PC-9 (cell line): ENCODE measurements at regions not wholly inside any gene's neighbourhood (a gene's known extent, or its start where the extent isn't known, plus 50 kb on each side); places are given as distances from the start of the nearest gene placed in this dataset.
A peak's percentile ranks its signal among the peaks of the same experiment; 100 is the strongest.

Experiments
- BruUV-seq: library from RNA; stranded (reverse); fragments of 400-500 nt; replicated peaks from 2 replicates; lab custom pipeline; 2021; lab: Mats Ljungman, UMichigan
- CTCF ChIA-PET: fragments of 300-600 bp; sonication (Branson Sonifier 250); formaldehyde crosslinking; loops from one replicate; lab custom pipeline; 2022; ENCODE audit warnings: antibody characterized with exemption; lab: Charles Lee
- POLR2A ChIA-PET: fragments of 300-600 bp; sonication (Branson Sonifier 250); formaldehyde crosslinking; loops from one replicate; lab custom pipeline; 2022; ENCODE audit warnings: antibody characterized with exemption; ENCODE audit not compliant: unreplicated experiment; lab: Charles Lee
- DNase-seq, 2 experiments: peaks; one replicate each; pipeline versions ENCODE4 v3.0.0 to v3.0.0-alpha.2; 2015 to 2022; ENCODE audit warnings: mixed read lengths in 1 of 2
- H2AFZ ChIP-seq: fragments of 200-600 bp; sonication (generic); 2 replicates; pipeline ENCODE4 v1.8.1; 2017; ENCODE audit warnings: antibody characterized with exemption
- H3F3A ChIP-seq: fragments of 200-600 bp; sonication (generic); 2 replicates; pipeline ENCODE4 v1.8.1; 2017; ENCODE audit warnings: antibody characterized with exemption, mild to moderate bottlenecking, low read depth; ENCODE audit not compliant: insufficient read depth
- H3K27ac ChIP-seq: fragments of 200-600 bp; sonication (generic); 2 replicates; pipeline ENCODE4 v1.6.1; 2016; ENCODE audit warnings: mixed run types
- H3K27me3 ChIP-seq: fragments of 200-600 bp; sonication (generic); 2 replicates; pipeline ENCODE4 v1.6.1; 2016; ENCODE audit warnings: low read depth, mixed run types; ENCODE audit not compliant: insufficient read depth
- H3K36me3 ChIP-seq: fragments of 200-600 bp; sonication (generic); 2 replicates; pipeline ENCODE4 v1.6.1; 2016; ENCODE audit warnings: low read depth, mixed run types
- H3K4me1 ChIP-seq: fragments of 200-600 bp; sonication (generic); replicated peaks from 2 replicates; pipeline ENCODE4 v1.6.1; 2016; ENCODE audit warnings: mixed run types; ENCODE audit not compliant: insufficient read depth
- H3K4me2 ChIP-seq: fragments of 200-600 bp; sonication (generic); 2 replicates; pipeline ENCODE4 v1.6.1; 2017; ENCODE audit warnings: mixed run types
- H3K4me3 ChIP-seq: fragments of 200-600 bp; sonication (generic); 2 replicates; pipeline ENCODE4 v1.6.1; 2016; ENCODE audit warnings: mixed run types
- H3K79me2 ChIP-seq: fragments of 200-600 bp; sonication (generic); 2 replicates; pipeline ENCODE4 v1.6.1; 2017; ENCODE audit warnings: low read depth, mixed run types
- H3K9me2 ChIP-seq: fragments of 200-600 bp; sonication (generic); 2 replicates; pipeline ENCODE4 v1.8.1; 2017; ENCODE audit warnings: mild to moderate bottlenecking; ENCODE audit not compliant: insufficient read depth
- H3K9me3 ChIP-seq: fragments of 200-600 bp; sonication (generic); 2 replicates; pipeline ENCODE4 v1.8.1; 2016; ENCODE audit warnings: low read depth; ENCODE audit not compliant: insufficient read depth
- H4K20me1 ChIP-seq: fragments of 200-600 bp; sonication (generic); 2 replicates; pipeline ENCODE4 v1.8.1; 2017; ENCODE audit not compliant: insufficient read depth
- EZH2 ChIP-seq: fragments of 200-600 bp; sonication (generic); IDR thresholded peaks from 2 replicates; pipeline ENCODE4 v1.8.0; 2017; ENCODE audit warnings: antibody characterized with exemption, low read depth
- intact Hi-C: fragments of 100-400 bp; cut with micrococcal nuclease; formaldehyde crosslinking; loops from one replicate; pipeline ENCODE4 v1.10.0; 2022; ENCODE audit not compliant: unreplicated experiment
- TF ChIP-seq, protein P1 (sequence below): fragments of 200-600 bp; sonication (generic); conservative IDR thresholded peaks from 2 replicates; pipeline ENCODE4 v1.6.1; 2017; ENCODE audit warnings: mixed run types, antibody characterized with exemption, mild to moderate bottlenecking, moderate library complexity

DNA sequence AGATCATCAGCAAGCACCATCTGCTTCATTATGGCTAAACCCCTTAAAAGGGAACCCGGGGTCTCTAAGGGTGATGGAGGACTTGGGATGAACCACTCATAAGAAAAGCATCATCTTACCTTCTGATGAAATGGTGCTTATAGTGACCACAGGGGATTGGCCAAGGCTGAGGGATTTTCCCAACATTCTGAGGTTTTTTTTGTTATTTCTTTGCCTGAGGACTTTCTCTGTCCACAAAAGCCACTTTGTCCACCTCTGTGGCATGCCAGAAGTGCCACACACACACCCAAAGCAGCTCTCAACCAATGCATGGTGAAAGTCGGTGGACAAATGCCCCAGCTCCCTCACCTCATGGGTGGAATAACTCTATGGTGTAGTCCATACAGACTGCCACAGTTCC, 79.3 kb upstream of the TOP1 start:
- H3K79me2 ChIP-seq: no peaks in the 10 kb centered on the region
- H3K4me2 ChIP-seq: no peak overlapping the region
- no peak for TF ChIP-seq EZH2
- TF ChIP-seq, protein P1, sequence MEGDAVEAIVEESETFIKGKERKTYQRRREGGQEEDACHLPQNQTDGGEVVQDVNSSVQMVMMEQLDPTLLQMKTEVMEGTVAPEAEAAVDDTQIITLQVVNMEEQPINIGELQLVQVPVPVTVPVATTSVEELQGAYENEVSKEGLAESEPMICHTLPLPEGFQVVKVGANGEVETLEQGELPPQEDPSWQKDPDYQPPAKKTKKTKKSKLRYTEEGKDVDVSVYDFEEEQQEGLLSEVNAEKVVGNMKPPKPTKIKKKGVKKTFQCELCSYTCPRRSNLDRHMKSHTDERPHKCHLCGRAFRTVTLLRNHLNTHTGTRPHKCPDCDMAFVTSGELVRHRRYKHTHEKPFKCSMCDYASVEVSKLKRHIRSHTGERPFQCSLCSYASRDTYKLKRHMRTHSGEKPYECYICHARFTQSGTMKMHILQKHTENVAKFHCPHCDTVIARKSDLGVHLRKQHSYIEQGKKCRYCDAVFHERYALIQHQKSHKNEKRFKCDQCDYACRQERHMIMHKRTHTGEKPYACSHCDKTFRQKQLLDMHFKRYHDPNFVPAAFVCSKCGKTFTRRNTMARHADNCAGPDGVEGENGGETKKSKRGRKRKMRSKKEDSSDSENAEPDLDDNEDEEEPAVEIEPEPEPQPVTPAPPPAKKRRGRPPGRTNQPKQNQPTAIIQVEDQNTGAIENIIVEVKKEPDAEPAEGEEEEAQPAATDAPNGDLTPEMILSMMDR: no peak
- CTCF ChIA-PET: no interaction called here
- H3K27ac ChIP-seq: no peak overlapping the region
- H3K9me3 ChIP-seq: peaks cover 6% of the 10 kb centered on the region; the same call in 1 of the 2 replicates
- no TSS peak for BruUV-seq
- no peak overlapping the region for H3K4me3 ChIP-seq
- H2AFZ ChIP-seq: no peak overlapping the region
- DNase-seq: peak in 1 of 2 experiments; percentile 31
- POLR2A ChIA-PET: no interaction called here
- H3K27me3 ChIP-seq: peaks cover 45% of the 10 kb centered on the region
- no peaks in the 10 kb centered on the region for H3F3A ChIP-seq
- peaks cover 14% of the 10 kb centered on the region for H3K4me1 ChIP-seq
- H3K36me3 ChIP-seq: no peaks in the 10 kb centered on the region
- H3K9me2 ChIP-seq: no peaks in the 10 kb centered on the region
- intact Hi-C loops: no loop called here
- H4K20me1 ChIP-seq: no peaks in the 10 kb centered on the region

- Histone ChIP-seq H3K4me3 (no peak overlapping the region), H4K20me1 (no peaks in the 10 kb centered on the region), H3K36me3 (no peaks in the 10 kb centered on the region), H3K9me3 (peaks cover 6% of the 10 kb centered on the region; the same call in 1 of the 2 replicates), H2AFZ (no peak overlapping the region), H3K4me1 (peaks cover 14% of the 10 kb centered on the region), H3K27me3 (peaks cover 50% of the 10 kb centered on the region), H3F3A (no peaks in the 10 kb centered on the region), H3K4me2 (no peak overlapping the region), H3K79me2 (no peaks in the 10 kb centered on the region), H3K9me2 (no peaks in the 10 kb centered on the region), H3K27ac (no peak overlapping the region)
- BruUV-seq: no TSS peak
- POLR2A ChIA-PET: no interaction called here
- CTCF ChIA-PET: no interaction called here
- intact Hi-C loops: no loop called here
- no peak for TF ChIP-seq EZH2
- TF ChIP-seq, protein P1: no peak
- no peak for DNase-seq
Measured at GRCh38 chr20:40952136-40952535, 76.5 kb upstream of the TOP1 start.

DNA sequence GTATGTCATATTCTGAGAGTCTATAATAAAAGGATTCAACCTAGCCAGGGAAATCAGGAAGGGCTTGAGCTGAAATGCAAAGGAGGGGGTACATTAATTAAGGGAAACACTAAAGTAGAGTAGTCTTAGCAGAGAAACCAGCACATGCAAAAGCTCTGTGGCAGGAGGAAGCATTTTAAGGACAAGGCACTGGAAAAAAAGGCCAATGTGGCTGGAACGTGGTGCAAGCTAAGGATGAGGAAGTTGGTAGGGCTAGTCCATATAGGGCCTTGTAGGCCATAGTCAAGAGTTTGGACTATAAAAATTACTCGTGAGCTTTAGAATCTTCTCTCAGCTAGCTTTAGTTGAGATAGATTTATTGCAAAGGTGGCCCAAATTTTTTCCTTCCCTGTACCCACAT, 75.2 kb upstream of the TOP1 start:
- Histone ChIP-seq H3K4me1 (peaks cover 8% of the 10 kb centered on the region), H3K27ac (no peak overlapping the region), H3K36me3 (no peaks in the 10 kb centered on the region), H4K20me1 (no peaks in the 10 kb centered on the region), H3K79me2 (no peaks in the 10 kb centered on the region), H3F3A (no peaks in the 10 kb centered on the region), H3K9me2 (no peaks in the 10 kb centered on the region), H3K9me3 (peaks cover 6% of the 10 kb centered on the region; the same call in 1 of the 2 replicates), H2AFZ (no peak overlapping the region), H3K27me3 (peaks cover 52% of the 10 kb centered on the region), H3K4me2 (no peak overlapping the region), H3K4me3 (no peak overlapping the region)
- POLR2A ChIA-PET: no interaction called here
- CTCF ChIA-PET: interaction anchor here (0.6 kb wide), 1 partner anchor 1057 kb away, joined by 4 read pairs; no protein-coding TSS in a partner anchor
- no TSS peak for BruUV-seq
- intact Hi-C loops: no loop called here
- TF ChIP-seq EZH2: no peak
- TF ChIP-seq, protein P1: no peak
- no peak for DNase-seq
